WERI-Rb-1 (cell line): ENCODE measurements at regions not wholly inside any gene's neighbourhood (a gene's known extent, or its start where the extent isn't known, plus 50 kb on each side); places are given as distances from the start of the nearest gene placed in this dataset.

Source experiments
- DNase-seq: peaks from one replicate; pipeline ENCODE4 v3.0.0-alpha.2; 2020
- H3K27ac ChIP-seq: fragments of 250-450 bp; sonication (Bioruptor Pico); 2 replicates; pipeline ENCODE4 v1.5.1; 2020; ENCODE audit warnings: mild to moderate bottlenecking, moderate library complexity
- H3K27me3 ChIP-seq: fragments of 250-450 bp; sonication (Bioruptor Pico); 2 replicates; pipeline ENCODE4 v1.5.1; 2021; ENCODE audit warnings: mild to moderate bottlenecking, low read depth, moderate library complexity; ENCODE audit not compliant: insufficient read depth, severe bottlenecking
- H3K36me3 ChIP-seq: fragments of 250-450 bp; sonication (Bioruptor Pico); 2 replicates; pipeline ENCODE4 v1.5.1; 2020; ENCODE audit warnings: mild to moderate bottlenecking, moderate library complexity
- H3K4me3 ChIP-seq: 2 replicates; pipeline ENCODE4 v1.5.1; 2011; ENCODE audit warnings: low read depth, mild to moderate bottlenecking, control low read depth, low read length
- H3K9me3 ChIP-seq: fragments of 250-450 bp; sonication (Bioruptor Pico); 2 replicates; pipeline ENCODE4 v1.5.1; 2021; ENCODE audit warnings: mild to moderate bottlenecking, moderate library complexity; ENCODE audit not compliant: severe bottlenecking
- TF ChIP-seq, protein P1 (sequence below): IDR thresholded peaks from 2 replicates; pipeline ENCODE4 v1.5.1; 2011; ENCODE audit warnings: low read depth, mild to moderate bottlenecking, control low read depth, inconsistent platforms, low read length

GRCh38 chr4:141783770-141784169 lies 147.4 kb downstream of the IL15 start:
- Histone ChIP-seq H3K27me3 (no peaks in the 10 kb centered on the region), H3K27ac (no peak overlapping the region), H3K36me3 (no peaks in the 10 kb centered on the region), H3K9me3 (no peaks in the 10 kb centered on the region), H3K4me3 (no peak overlapping the region)
- TF ChIP-seq, protein P1, sequence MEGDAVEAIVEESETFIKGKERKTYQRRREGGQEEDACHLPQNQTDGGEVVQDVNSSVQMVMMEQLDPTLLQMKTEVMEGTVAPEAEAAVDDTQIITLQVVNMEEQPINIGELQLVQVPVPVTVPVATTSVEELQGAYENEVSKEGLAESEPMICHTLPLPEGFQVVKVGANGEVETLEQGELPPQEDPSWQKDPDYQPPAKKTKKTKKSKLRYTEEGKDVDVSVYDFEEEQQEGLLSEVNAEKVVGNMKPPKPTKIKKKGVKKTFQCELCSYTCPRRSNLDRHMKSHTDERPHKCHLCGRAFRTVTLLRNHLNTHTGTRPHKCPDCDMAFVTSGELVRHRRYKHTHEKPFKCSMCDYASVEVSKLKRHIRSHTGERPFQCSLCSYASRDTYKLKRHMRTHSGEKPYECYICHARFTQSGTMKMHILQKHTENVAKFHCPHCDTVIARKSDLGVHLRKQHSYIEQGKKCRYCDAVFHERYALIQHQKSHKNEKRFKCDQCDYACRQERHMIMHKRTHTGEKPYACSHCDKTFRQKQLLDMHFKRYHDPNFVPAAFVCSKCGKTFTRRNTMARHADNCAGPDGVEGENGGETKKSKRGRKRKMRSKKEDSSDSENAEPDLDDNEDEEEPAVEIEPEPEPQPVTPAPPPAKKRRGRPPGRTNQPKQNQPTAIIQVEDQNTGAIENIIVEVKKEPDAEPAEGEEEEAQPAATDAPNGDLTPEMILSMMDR = no peak
- no peak for DNase-seq

- no peak overlapping the region for H3K4me3 ChIP-seq
- H3K27me3 ChIP-seq = no peaks in the 10 kb centered on the region
- H3K9me3 ChIP-seq = no peaks in the 10 kb centered on the region
- no peak overlapping the region for H3K27ac ChIP-seq
- no peak for DNase-seq
- TF ChIP-seq, protein P1 = no peak
- H3K36me3 ChIP-seq = no peaks in the 10 kb centered on the region
Measured at GRCh38 chr4:141786946-141787345, 150.6 kb downstream of the IL15 start.

- H3K27ac ChIP-seq = no peak overlapping the region
- TF ChIP-seq, protein P1 = no peak
- DNase-seq = no peak
- H3K4me3 ChIP-seq = no peak overlapping the region
- no peaks in the 10 kb centered on the region for H3K27me3 ChIP-seq
- H3K9me3 ChIP-seq = no peaks in the 10 kb centered on the region
- no peaks in the 10 kb centered on the region for H3K36me3 ChIP-seq
Measured at GRCh38 chr4:141788169-141788915, 152.0 kb downstream of the IL15 start.

DNA sequence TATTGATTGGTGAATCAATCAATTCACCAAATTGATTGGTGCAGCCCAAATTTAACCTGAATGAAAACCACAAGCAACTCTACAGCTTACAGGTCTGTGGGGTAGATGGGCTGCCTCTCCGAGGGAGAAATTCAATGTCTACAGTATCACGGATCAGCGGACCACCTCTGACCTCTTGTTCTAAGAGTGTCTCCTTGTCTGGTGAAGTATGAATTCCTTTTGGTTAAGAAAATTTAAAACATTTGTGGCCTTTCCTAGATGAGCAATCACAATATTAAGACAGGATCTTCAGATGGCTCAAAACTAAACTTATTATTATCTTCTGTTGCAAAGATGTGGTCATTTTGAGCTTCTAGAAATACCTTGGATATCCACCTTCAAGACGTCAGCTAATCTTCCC lies 153.3 kb downstream of the IL15 start:
- TF ChIP-seq, protein P1 = no peak
- H3K9me3 ChIP-seq = no peaks in the 10 kb centered on the region
- H3K36me3 ChIP-seq = no peaks in the 10 kb centered on the region
- no peak overlapping the region for H3K4me3 ChIP-seq
- H3K27me3 ChIP-seq = no peaks in the 10 kb centered on the region
- DNase-seq = no peak
- H3K27ac ChIP-seq = no peak overlapping the region

GRCh38 chr4:141792164-141792563 lies 155.8 kb downstream of the IL15 start:
- Histone ChIP-seq H3K27me3 (no peaks in the 10 kb centered on the region), H3K36me3 (no peaks in the 10 kb centered on the region), H3K27ac (no peak overlapping the region), H3K9me3 (no peaks in the 10 kb centered on the region), H3K4me3 (no peak overlapping the region)
- TF ChIP-seq, protein P1 = no peak
- DNase-seq = no peak

- Histone ChIP-seq H3K4me3 (no peak overlapping the region), H3K27ac (no peak overlapping the region), H3K36me3 (no peaks in the 10 kb centered on the region), H3K9me3 (no peaks in the 10 kb centered on the region), H3K27me3 (no peaks in the 10 kb centered on the region)
- TF ChIP-seq, protein P1 = no peak
- no peak for DNase-seq
Measured at GRCh38 chr4:141797966-141798365, 161.6 kb downstream of the IL15 start.
